Mammary epithelial cell (primary cell): ENCODE measurements at regions not wholly inside any gene's neighbourhood (a gene's known extent, or its start where the extent isn't known, plus 50 kb on each side); places are given as distances from the start of the nearest gene placed in this dataset.

Experiments
- CTCF ChIP-seq, 2 donors: IDR thresholded peaks in 1 of 2; conservative IDR thresholded peaks in 1 of 2; 2 replicates each; pipeline ENCODE4 v1.5.1; 2011 to 2012; ENCODE audit warnings: inconsistent platforms in 2 of 2, low read length in 2 of 2, mild to moderate bottlenecking in 2 of 2, control low read depth in 1 of 2, low read depth in 1 of 2; ENCODE audit not compliant: insufficient read depth in 1 of 2; ENCODE audit errors: extremely low read depth in 1 of 2
- EZH2 ChIP-seq: IDR thresholded peaks from 2 replicates; pipeline ENCODE4 v1.6.1; 2012; ENCODE audit warnings: low read length, inconsistent platforms, borderline replicate concordance

- TF ChIP-seq EZH2 (no peak), CTCF (conservative IDR thresholded peaks at IDR 0.05 in 1 of 2, IDR thresholded peaks at IDR 0.05 in 1 of 2; ENCODE audit: extremely low read depth in 1 of 2, insufficient read depth in 1 of 2, low read depth in 1 of 2, low read length in 2 of 2) (no peak)
Observed at GRCh38 chr12:108054496-108054895, 74.6 kb upstream of the WSCD2 start.
